Endothelial cell of umbilical vein (primary cell): ENCODE measurements at regions not wholly inside any gene's neighbourhood (a gene's known extent, or its start where the extent isn't known, plus 50 kb on each side); places are given as distances from the start of the nearest gene placed in this dataset.

Source experiments
- BruUV-seq: library from RNA; stranded (reverse); fragments of 400-500 nt; replicated peaks from 2 replicates; lab custom pipeline; 2021; lab: Mats Ljungman, UMichigan
- CTCF ChIA-PET: fragments of 300-600, 350-600 bp; sonication (Branson Sonifier 250); formaldehyde crosslinking; loops from one replicate; lab custom pipeline; 2021; ENCODE audit warnings: antibody characterized with exemption, inconsistent platforms; lab: Charles Lee
- POLR2A ChIA-PET: fragments of 300-600, 350-600 bp; sonication (Branson Sonifier 250); formaldehyde crosslinking; loops from one replicate; lab custom pipeline; 2021; ENCODE audit warnings: antibody characterized with exemption, inconsistent platforms; lab: Charles Lee
- DNase-seq: peaks from one replicate; pipeline ENCODE4 v3.0.0-alpha.2; 2011; ENCODE audit warnings: low read depth, low spot score
- FAIRE-seq: peaks from 2 replicates; lab custom pipeline; 2011; peaks lifted over from hg19 to GRCh38; lab: Jason Lieb, UNC
- H2AFZ ChIP-seq: 2 replicates; pipeline ENCODE4 v1.6.0; 2012; ENCODE audit warnings: low read depth, low read length, control low read depth, inconsistent platforms
- H3K27ac ChIP-seq: 2 replicates; pipeline ENCODE4 v1.5.1; 2011; ENCODE audit warnings: low read depth, mild to moderate bottlenecking, control low read depth, low read length, moderate library complexity; ENCODE audit not compliant: insufficient read depth
- H3K27me3 ChIP-seq, 2 experiments: 2 replicates each; pipeline versions ENCODE4 v1.6.0 to v1.6.1; 2011; ENCODE audit warnings: low read length in 2 of 2, mixed read lengths in 1 of 2; ENCODE audit not compliant: control insufficient read depth in 2 of 2, insufficient read depth in 2 of 2
- H3K36me3 ChIP-seq, 2 experiments: 2 replicates in 1 of 2; 3 replicates in 1 of 2; pipeline ENCODE4 v1.5.1; 2011; ENCODE audit warnings: low read length in 2 of 2, mild to moderate bottlenecking in 1 of 2, moderate library complexity in 1 of 2; ENCODE audit not compliant: control insufficient read depth in 2 of 2, insufficient read depth in 2 of 2; ENCODE audit errors: extremely low read depth in 1 of 2
- H3K4me1 ChIP-seq: 3 replicates; pipeline ENCODE4 v1.5.1; 2011; ENCODE audit warnings: mild to moderate bottlenecking, low read length; ENCODE audit not compliant: control insufficient read depth, insufficient read depth; ENCODE audit errors: extremely low read depth
- H3K4me2 ChIP-seq: 2 replicates; pipeline ENCODE4 v1.6.1; 2011; ENCODE audit warnings: low read length, control low read depth, mixed read lengths; ENCODE audit not compliant: insufficient read depth
- H3K4me3 ChIP-seq, 3 experiments: fragments of 200-600 bp in 1 of 3; sonication (generic), shearing (Covaris generic) in 1 of 3; replicated peaks in 1 of 3; 2 replicates each; pipeline ENCODE4 v1.5.1; 2011 to 2016; ENCODE audit warnings: control low read depth in 3 of 3, low read length in 3 of 3, mild to moderate bottlenecking in 2 of 3, inconsistent platforms in 1 of 3, low read depth in 1 of 3, moderate library complexity in 1 of 3; ENCODE audit not compliant: insufficient read depth in 1 of 3
- H3K79me2 ChIP-seq: 2 replicates; pipeline ENCODE4 v1.6.0; 2012; ENCODE audit warnings: low read length, inconsistent platforms; ENCODE audit not compliant: control insufficient read depth, insufficient read depth
- H3K9ac ChIP-seq: replicated peaks from 2 replicates; pipeline ENCODE3; 2011; ENCODE audit warnings: low read length, control low read depth; ENCODE audit not compliant: insufficient read depth; ENCODE audit errors: extremely low read depth
- H3K9me1 ChIP-seq: replicated peaks from 3 replicates; pipeline ENCODE4 v1.6.0; 2011; ENCODE audit warnings: mild to moderate bottlenecking, low read length; ENCODE audit not compliant: control insufficient read depth, insufficient read depth; ENCODE audit errors: extremely low read depth
- H3K9me3 ChIP-seq: replicated peaks from 2 replicates; pipeline ENCODE4 v1.5.1; 2012; ENCODE audit warnings: low read length, inconsistent platforms; ENCODE audit not compliant: control insufficient read depth, insufficient read depth
- H4K20me1 ChIP-seq: replicated peaks from 2 replicates; pipeline ENCODE3; 2011; ENCODE audit warnings: mild to moderate bottlenecking, low read length; ENCODE audit not compliant: control insufficient read depth, insufficient read depth; ENCODE audit errors: extremely low read depth
- EZH2 ChIP-seq: IDR thresholded peaks from 2 replicates; pipeline ENCODE4 v1.6.1; 2012; ENCODE audit warnings: borderline replicate concordance, low read depth, mild to moderate bottlenecking, moderate library complexity, low read length, inconsistent platforms; ENCODE audit not compliant: severe bottlenecking
- FOS ChIP-seq: IDR thresholded peaks from 2 replicates; pipeline ENCODE4 v1.6.1; 2011; ENCODE audit warnings: mild to moderate bottlenecking, low read length, moderate library complexity, borderline replicate concordance; ENCODE audit not compliant: insufficient read depth
- GATA2 ChIP-seq: IDR thresholded peaks from 2 replicates; pipeline ENCODE4 v1.7.0; 2011; ENCODE audit warnings: low read depth, mild to moderate bottlenecking, moderate library complexity, mixed read lengths, low read length; ENCODE audit not compliant: insufficient read length, insufficient read depth
- JUN ChIP-seq: IDR thresholded peaks from 2 replicates; pipeline ENCODE4 v1.6.1; 2011; ENCODE audit warnings: borderline replicate concordance, low read depth; ENCODE audit not compliant: insufficient read length, insufficient read depth
- MYC ChIP-seq: IDR thresholded peaks from one replicate; pipeline ENCODE4 v1.6.1; 2011; ENCODE audit warnings: mild to moderate bottlenecking, low read depth, low read length
- POLR2A ChIP-seq: IDR thresholded peaks from 2 replicates; pipeline ENCODE4 v1.6.1; 2012; ENCODE audit warnings: low read depth, mild to moderate bottlenecking, control low read depth, low read length
- POLR2AphosphoS5 ChIP-seq: IDR thresholded peaks from 2 replicates; pipeline ENCODE4 v1.6.1; 2012; ENCODE audit warnings: low read depth, mild to moderate bottlenecking, control low read depth, low read length, moderate library complexity; ENCODE audit not compliant: insufficient read depth
- dilution Hi-C: fragments of 300-500 bp; cut with MboI; formaldehyde crosslinking; loops from one replicate; pipeline ENCODE4 v1.15.0; 2019; ENCODE audit warnings: low sequenced_read_pairs; ENCODE audit not compliant: extremely low pct_ligation_motif_present
- intact Hi-C: fragments of 100-400 bp; cut with micrococcal nuclease; formaldehyde crosslinking; loops from one replicate; pipeline ENCODE4 v1.10.0; 2022
- TF ChIP-seq, protein P1 (sequence below): IDR thresholded peaks from 2 replicates; pipeline ENCODE4 v1.6.1; 2011; ENCODE audit not compliant: insufficient read depth, insufficient read length
- TF ChIP-seq, protein P2 (sequence below), 2 donors: IDR thresholded peaks; 1 replicate in 1 of 2; 2 replicates in 1 of 2; pipeline ENCODE4 v1.5.1; 2011; ENCODE audit warnings: low read length in 2 of 2, mild to moderate bottlenecking in 2 of 2, moderate library complexity in 2 of 2, control low read depth in 1 of 2, inconsistent platforms in 1 of 2, low read depth in 1 of 2; ENCODE audit not compliant: insufficient read depth in 1 of 2; ENCODE audit errors: extremely low read depth in 1 of 2

DNA sequence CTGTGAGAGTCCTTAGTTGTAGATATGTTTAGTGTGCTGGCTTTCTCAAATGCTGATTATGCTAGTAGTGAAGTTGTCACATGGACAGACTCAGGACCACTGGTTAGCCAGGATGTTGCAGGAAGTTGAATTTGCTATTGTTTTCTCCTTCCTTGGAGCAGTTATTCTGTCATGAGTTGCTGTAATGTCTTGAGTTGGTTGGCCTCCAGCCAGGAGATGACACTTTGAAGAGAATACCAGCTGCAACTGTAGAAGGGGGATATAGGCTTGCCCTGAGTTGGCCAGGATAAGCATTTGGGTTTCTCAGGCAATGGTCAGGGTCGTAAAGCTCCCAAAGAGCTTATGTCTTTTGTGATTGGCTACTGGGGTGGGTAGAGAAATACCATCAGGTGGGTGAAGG, 206.7 kb downstream of the ZNF621 start:
- intact Hi-C loops: no loop called here
- TF ChIP-seq POLR2AphosphoS5 (no peak), MYC (no peak), JUN (no peak)
- TF ChIP-seq, protein P1, sequence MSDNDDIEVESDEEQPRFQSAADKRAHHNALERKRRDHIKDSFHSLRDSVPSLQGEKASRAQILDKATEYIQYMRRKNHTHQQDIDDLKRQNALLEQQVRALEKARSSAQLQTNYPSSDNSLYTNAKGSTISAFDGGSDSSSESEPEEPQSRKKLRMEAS: no peak
- Histone ChIP-seq H3K27me3 (no peaks in the 10 kb centered on the region), H3K79me2 (no peaks in the 10 kb centered on the region), H4K20me1 (no peaks in the 10 kb centered on the region), H3K4me1 (no peaks in the 10 kb centered on the region), H3K9me1 (no peaks in the 10 kb centered on the region), H3K9me3 (no peaks in the 10 kb centered on the region), H2AFZ (no peak overlapping the region), H3K27ac (no peak overlapping the region), H3K36me3 (no peaks in the 10 kb centered on the region), H3K4me3 (no peak overlapping the region), H3K9ac (no peak overlapping the region), H3K4me2 (no peak overlapping the region)
- FAIRE-seq (no peak), DNase-seq (no peak)
- ChIA-PET CTCF (no interaction called here), POLR2A (no interaction called here)
- no TSS peak for BruUV-seq
- dilution Hi-C loops: no loop called here

DNA sequence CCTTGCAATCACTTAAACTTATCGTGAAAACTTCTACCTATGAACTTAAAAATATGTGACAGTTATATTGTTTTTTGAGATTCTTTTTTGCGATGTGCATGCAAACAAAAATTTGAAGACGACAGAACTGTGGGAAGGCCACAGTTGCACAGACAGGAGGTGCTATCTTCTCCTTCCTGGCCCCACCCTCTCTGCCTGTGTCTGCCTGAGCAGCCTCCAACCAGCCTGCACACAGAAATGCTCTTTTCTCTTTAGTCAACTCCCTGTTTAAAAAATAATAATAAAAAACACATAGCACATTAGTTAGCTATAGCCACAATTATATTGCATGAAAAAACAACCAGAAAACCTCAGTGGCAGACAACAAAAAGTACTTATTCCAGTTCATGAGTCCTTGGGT, 212.2 kb downstream of the ZNF621 start:
- Histone ChIP-seq H3K9me1 (no peaks in the 10 kb centered on the region), H3K4me2 (no peak overlapping the region), H3K9me3 (no peaks in the 10 kb centered on the region), H3K4me3 (no peak overlapping the region), H2AFZ (no peak overlapping the region), H3K27me3 (no peaks in the 10 kb centered on the region), H4K20me1 (no peaks in the 10 kb centered on the region), H3K36me3 (no peaks in the 10 kb centered on the region), H3K27ac (no peak overlapping the region), H3K79me2 (no peaks in the 10 kb centered on the region), H3K9ac (no peak overlapping the region), H3K4me1 (no peaks in the 10 kb centered on the region)
- DNase-seq: no peak
- FAIRE-seq: no peak
- dilution Hi-C loops: no loop called here
- ChIA-PET CTCF (no interaction called here), POLR2A (no interaction called here)
- intact Hi-C loops: no loop called here
- TF ChIP-seq MYC (no peak), POLR2AphosphoS5 (no peak), GATA2 (no peak), JUN (no peak), FOS (no peak), EZH2 (no peak), POLR2A (no peak)
- TF ChIP-seq, protein P2, sequence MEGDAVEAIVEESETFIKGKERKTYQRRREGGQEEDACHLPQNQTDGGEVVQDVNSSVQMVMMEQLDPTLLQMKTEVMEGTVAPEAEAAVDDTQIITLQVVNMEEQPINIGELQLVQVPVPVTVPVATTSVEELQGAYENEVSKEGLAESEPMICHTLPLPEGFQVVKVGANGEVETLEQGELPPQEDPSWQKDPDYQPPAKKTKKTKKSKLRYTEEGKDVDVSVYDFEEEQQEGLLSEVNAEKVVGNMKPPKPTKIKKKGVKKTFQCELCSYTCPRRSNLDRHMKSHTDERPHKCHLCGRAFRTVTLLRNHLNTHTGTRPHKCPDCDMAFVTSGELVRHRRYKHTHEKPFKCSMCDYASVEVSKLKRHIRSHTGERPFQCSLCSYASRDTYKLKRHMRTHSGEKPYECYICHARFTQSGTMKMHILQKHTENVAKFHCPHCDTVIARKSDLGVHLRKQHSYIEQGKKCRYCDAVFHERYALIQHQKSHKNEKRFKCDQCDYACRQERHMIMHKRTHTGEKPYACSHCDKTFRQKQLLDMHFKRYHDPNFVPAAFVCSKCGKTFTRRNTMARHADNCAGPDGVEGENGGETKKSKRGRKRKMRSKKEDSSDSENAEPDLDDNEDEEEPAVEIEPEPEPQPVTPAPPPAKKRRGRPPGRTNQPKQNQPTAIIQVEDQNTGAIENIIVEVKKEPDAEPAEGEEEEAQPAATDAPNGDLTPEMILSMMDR (IDR thresholded peaks at IDR 0.05; ENCODE audit: extremely low read depth in 1 of 2, insufficient read depth in 1 of 2, low read depth in 1 of 2, low read length in 2 of 2): no peak
- TF ChIP-seq, protein P1: no peak
- BruUV-seq: no TSS peak
